ENCODE measurements at regions not wholly inside any gene's neighbourhood (a gene's known extent, or its start where the extent isn't known, plus 50 kb on each side); places are given as distances from the start of the nearest gene placed in this dataset.

GRCh38 chr18:65124633-65125032 lies 626.2 kb upstream of the CDH7 start:
- no peak for DNase-seq

- DNase-seq, result no peak
Measured at GRCh38 chr18:65103864-65104263, 646.9 kb upstream of the CDH7 start.

DNA sequence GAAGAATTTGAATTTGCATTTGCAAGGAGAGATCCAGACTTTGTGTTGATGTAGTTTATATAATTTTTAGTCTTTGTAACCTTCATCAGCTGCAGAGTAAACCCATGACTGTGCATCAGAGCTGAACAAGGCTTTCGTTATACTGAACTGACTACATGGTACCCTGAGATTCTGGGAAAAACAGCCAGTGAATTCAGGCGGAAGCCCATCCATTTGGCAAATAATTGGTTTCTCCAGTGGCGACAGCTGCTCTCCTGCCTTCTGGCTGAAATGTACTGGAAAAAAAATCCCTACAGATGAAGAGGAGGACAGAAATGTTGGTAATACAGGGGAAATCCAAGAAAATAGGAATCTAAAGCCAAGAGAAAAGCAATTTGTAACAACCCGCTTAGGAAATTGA lies 657.5 kb upstream of the CDH7 start:
- DNase-seq, result peak; percentile 87

GRCh38 chr18:65091744-65092329 lies 659.0 kb upstream of the CDH7 start:
- DNase-seq, result peak; percentile 52

DNA sequence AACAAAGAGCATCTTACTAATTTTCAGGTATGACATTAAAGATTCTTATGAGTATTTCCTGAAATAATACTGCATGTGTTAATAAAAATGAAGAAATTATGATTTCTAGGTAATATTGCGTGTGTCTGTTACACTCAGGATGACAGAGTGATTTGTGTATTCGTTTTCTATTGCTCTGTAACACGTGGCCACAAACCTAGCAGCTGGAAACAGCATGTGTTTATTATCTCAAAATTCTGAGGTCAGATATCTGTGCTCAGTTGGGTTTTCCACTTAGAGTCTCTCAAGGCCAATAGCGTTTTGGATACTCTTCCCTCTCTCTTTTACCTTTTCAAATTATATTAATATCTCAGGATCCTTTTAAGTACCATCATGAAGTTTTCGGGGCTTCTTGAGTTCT lies 667.9 kb upstream of the CDH7 start:
- DNase-seq, result no peak

- no peak for DNase-seq
Measured at GRCh38 chr18:65081786-65082185, 669.0 kb upstream of the CDH7 start.

DNA sequence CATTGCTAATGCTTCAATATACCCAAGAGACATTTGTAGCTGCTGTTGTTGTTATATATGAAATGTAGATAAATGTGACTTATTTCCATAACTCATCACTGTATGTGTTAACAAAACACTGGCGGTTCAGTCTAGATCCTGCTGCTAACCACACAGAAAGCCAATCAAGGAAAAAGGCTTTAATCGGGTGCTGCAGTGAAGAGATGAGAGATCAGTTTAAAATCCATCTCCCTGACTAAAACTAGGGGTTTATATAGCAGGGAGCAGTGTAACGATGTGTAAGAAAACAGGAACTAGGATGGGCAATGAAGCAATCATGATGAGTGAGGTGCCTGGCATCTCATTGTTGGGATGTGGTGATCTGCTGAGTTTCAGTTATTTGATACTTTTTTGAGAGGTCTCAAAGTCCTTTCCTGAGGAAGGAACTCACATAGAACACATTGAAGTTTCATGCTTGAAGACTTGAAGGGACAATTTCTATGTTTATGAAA lies 677.7 kb upstream of the CDH7 start:
- no peak for DNase-seq

GRCh38 chr18:65057439-65058083 lies 693.3 kb upstream of the CDH7 start:
- no peak for DNase-seq

DNA sequence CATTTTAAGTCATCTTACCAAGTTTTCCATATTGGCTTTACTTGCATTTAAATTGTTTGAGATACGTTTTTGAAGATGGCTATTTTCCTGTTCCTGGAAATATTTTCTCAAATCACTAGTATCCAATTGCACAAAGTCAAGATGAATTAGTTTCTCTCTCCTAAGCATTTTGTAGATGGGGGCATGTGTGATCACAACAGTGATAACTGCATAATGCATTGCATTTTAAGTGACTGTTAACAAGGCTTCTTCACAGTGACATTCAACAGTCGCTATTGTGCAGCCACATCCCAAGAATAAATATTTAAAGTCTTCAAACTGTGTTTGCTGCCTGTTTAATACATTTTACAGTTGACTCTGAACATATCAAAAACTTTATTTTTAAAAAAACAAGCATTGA lies 694.2 kb upstream of the CDH7 start:
- DNase-seq, result no peak

- DNase-seq, result no peak
Measured at GRCh38 chr18:65049586-65049985, 701.2 kb upstream of the CDH7 start.

- no peak for DNase-seq
Measured at GRCh38 chr18:65039578-65039977, 711.2 kb upstream of the CDH7 start.

DNA sequence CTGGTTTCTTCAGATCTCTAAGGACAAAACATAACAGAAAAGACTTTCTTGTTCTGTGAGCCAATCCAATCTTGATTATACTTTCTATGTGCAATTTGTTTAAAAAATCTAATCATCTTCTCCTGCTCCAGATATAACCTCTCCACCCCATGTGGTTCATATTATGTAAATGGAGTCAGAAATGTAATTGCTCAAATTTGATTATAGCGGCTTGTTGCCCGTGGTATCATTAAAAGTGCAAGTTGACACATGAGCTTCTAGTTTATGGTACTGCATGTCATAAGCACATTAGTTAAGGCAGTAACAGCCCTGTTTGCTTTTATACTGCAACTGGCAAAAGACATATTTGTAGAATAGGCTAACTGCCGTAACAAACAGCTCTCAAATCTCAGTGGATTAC lies 715.1 kb upstream of the CDH7 start:
- no peak for DNase-seq

GRCh38 chr18:65025756-65026155 lies 725.1 kb upstream of the CDH7 start:
- peak; percentile 67 for DNase-seq

DNA sequence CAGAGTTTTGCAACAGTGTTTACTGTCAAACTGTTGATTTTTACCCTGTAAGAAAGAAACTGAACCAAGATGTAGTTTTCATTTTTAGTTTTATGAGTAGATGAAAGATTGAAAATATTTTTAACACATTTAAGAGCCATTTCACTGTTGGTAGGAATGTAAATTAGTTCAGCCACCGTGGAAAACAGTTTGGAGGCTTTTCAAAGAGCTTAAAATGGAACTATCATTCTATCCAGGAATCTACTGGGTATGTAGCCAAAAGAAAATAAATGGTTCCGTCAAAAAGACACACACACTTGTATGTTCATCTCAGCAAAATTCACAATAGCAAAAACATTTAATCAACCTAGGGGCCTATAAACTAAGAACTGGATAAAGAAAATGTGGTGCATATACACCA lies 729.8 kb upstream of the CDH7 start:
- DNase-seq, result no peak

DNA sequence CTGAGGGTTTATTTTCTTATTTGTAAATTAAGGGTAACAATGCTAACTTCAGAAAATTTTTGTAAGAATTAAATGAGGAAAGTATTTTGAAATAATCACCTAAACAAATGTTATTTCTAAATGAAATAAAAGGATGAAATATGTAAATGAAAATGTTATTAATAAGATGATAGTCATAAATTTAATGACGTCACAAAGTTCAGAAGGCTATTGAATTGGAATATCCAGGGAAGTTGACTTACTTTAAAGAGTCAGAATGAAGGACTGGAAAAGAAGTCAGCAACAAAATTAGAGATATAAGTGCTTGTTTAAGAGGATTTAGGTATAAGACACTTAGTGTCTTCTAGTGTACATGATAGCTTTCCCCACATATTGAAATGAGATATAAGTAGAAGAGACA lies 732.6 kb upstream of the CDH7 start:
- DNase-seq, result no peak

GRCh38 chr18:65017372-65017760 lies 733.4 kb upstream of the CDH7 start:
- DNase-seq, result no peak

GRCh38 chr18:65016631-65017371 lies 734.0 kb upstream of the CDH7 start:
- DNase-seq, result no peak

GRCh38 chr18:64994370-64994769 lies 756.4 kb upstream of the CDH7 start:
- DNase-seq, result no peak

- DNase-seq, result no peak
Measured at GRCh38 chr18:64993695-64994094, 757.1 kb upstream of the CDH7 start.

DNA sequence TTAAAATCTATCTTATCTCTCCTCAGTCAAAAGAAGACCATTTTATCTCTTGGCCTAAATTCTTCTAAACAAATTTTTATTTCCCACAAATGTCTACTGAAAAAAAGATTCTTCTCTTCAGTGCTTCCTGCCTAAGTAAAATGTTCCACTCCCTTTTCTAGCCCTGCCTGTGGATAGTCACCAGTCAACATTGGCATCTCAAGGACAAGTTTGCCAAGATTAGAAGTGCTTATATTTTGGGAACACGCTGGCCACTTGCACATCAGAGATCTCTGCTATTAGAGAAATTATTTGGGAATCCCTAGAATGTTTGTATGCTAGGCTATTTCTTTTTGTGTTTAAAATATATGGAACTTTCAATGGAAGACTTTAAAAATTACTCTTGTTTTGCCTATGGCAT lies 758.2 kb upstream of the CDH7 start:
- no peak for DNase-seq

DNA sequence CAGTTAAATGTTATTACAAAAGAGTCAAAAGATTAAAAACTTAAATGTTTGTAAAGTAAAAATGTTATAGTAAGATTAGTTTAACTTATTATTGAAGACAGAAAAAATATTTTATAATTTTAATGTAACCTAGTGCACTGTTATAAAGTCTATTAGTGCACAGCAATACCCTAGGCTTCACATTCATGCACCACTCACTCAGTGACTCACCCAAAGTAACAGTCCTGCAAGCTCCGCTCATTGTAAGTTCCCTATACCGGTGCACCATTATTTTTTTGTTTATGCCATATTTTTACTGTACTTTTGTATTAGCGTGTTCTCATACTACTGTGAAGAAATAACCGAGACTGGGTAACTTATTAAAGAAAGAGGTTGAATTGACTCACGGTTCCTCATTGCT lies 759.7 kb upstream of the CDH7 start:
- no peak for DNase-seq

DNA sequence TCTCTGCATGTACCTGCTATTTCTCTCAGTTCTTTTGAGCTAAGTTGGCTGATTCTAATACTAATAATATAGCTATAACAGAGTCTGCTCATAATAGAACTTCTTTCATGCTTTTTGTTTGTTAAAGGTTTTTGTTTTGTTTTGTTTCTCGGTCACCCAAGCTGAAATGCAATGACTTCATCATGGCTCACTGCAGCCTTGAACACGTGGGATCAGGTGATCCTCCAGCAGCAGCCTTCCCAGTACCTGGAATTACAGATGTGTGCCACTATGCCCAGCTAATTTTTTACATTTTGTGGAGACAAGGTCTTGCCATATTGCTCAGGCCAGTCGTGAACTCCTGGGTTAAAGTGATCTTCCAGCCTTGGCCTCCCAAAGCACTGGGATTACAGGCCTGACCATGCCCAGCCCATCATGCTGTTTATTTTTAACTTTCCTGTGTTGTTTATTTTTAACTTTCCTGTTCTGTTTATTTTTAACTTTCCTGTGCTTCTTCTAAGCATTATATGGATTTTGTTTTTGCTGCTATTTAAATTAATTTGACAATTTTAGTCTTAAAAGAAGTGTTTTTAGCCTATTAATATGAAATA lies 763.8 kb upstream of the CDH7 start:
- DNase-seq, result no peak

DNA sequence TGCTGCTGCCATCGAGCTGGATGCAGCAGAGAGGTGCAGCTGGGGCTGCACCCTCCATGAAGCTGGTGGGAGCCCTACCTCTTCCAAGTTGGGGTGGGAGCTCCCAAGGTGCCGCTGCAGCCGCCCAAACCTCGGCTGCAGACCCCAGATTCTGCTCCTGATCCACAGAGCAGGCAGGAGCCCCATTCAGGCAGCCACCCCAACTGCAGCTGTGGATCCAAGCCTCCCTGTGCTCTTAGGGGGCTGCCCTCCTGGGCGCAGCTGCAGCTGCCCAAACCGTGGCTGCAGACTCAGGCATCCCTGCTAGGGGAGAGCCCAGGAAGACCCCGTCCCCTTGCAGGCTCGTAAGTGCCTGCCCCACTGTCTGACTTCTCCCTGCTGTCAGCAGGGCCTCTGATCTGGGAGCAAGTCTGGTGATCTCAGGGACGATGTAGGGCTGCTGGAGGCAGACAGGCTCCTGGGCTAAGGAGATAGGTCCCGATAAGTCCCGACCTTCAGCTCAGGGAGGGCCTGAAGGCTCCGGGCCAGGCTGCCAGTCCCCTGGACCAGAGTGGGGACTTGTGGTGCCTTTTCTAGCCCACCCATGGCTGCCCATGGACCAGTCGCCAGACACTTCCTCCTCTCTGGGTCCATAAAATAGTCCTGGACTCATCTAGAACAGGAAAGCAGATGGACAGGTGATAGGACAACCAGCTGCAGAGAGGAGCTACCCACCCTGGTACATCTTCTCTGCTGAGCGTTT lies 767.1 kb upstream of the CDH7 start:
- no peak for DNase-seq
